OCI-M2 (cell line): ENCODE measurements at regions not wholly inside any gene's neighbourhood (a gene's known extent, or its start where the extent isn't known, plus 50 kb on each side); places are given as distances from the start of the nearest gene placed in this dataset.

Source experiments
- DNase-seq: peaks from one replicate; lab custom pipeline; 2025; ENCODE audit not compliant: unreplicated experiment; lab: John Stamatoyannopoulos, UW

DNA sequence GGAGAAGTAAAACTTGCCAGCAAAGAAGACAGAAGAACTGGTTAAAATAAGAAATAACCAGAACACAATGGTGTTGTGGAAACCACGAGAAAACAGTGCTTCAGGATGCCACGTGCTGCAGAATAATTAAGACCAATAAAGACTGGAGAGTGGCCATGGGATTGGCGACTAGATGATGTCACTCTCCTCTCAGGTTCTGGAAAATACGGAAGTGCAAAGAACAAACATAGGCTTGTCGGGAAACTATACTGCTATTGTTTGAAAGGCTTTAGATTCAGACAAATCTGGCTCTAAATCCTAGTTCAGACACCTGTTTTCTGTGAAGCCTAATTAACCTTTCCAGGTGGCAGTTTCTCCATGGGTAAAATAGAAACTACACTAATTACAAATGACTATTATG is 138.4 kb upstream of the STXBP5 start:
- DNase-seq, result no peak

DNA sequence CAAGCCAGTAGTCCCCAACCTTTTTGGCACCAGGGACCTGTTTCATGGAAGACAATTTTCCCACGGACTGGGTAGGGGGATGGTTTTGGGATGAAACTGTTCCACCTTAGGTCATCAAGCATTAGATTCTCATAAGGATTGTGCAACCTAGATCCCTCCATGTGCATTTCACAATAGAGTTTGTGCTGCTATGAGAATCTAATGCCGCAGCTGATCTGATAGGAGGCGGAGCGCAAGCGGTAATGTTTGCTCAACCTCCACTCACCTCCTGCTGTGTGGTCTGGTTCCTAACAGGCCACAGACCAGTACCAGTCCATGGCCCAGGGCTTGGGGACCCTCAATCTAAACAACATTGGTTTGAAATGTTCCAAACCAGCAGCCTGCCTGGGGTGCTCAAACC is 137.0 kb upstream of the STXBP5 start:
- DNase-seq, result no peak

DNA sequence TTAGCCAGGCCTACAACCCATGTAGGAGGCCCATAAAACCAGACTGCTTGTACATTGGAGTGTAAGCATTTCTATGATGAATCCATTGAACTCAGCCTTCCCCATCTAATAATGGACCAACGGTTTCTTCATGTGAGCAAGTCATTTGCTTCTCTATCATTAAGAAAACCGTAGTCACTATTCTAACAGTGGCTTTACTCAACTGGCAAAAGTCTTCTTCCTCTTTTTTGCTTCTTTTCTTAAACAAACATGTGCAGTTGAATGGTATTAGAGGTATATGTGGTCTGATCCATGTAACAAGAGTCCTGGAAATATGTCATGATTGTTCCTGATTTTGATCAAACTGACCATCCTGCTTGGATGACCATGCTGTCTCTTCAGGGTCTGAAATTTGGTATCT is 132.4 kb upstream of the STXBP5 start:
- no peak for DNase-seq

DNA sequence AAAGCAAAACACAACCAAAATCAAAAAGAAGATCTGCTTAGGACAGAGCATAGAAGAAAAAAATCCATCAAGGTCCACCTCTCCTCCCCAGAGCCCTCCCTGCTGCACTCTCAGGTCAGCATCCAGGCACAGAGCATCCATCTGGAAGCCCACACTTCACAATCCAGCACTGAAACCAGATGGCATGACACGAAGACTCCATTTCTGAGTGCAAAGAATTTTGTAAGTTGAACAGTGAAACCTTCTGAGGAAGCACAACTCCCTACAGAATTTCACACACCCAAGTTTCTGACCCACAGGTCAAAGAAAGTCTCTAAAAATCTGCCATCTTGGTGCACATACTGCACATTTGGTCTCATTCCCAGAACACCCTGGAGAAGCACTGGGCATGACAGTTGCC is 128.8 kb upstream of the STXBP5 start:
- no peak for DNase-seq

DNA sequence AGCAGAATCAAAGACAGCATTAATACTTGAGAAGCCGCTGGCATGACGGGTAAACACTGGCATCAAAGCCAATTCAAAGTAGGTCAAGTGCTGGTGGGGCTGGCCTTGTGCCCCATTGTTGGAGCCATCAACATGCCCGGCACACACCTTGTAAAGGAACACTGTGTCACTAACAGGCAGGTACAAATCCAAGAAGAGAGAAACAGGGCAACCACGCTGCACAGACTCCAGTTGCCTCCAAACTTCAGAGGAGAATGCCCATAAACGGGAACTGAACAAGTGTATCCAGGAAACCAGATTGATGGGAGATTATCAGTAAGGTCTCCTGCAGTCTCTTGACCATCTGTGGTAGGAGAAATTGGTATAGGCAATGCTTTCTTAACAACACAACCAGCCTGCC is 127.0 kb upstream of the STXBP5 start:
- DNase-seq, result no peak

DNA sequence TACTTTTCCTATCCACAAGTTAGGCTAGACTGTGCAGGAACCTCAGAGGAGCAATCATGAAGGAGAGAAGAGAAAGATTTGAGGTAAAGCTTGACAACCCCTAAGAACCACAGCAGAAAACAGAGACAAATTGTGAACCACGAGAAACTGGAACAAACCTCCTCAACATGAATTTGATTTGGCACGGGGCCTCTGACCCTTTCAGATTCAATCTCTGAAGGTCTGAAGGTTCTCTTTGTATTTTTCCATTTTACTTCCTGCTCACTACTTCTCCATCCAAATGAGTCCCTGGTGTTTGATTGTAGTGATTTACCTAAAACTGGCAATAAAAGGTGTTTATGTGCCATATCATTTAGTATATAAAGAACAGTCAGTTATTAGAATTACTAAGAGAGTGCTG is 126.1 kb upstream of the STXBP5 start:
- DNase-seq, result no peak

DNA sequence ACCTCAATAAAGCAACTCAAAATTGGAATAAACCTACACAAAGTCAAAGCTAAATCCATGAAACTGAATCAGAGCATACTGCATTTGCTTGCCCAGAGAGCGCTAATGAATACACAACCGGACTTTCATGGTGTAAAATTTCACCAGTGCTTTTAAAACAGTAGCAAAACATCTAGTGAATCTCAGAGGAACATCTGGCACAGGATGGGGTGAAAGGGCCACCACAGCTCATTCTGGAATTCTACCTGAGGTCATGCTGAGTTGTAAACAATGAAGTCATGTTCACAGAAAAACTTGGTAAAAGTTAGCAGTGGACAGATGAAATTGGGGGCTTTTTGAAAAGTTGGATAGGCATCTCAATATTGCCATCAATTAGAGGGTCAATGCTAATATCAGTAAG is 125.6 kb upstream of the STXBP5 start:
- no peak for DNase-seq

DNA sequence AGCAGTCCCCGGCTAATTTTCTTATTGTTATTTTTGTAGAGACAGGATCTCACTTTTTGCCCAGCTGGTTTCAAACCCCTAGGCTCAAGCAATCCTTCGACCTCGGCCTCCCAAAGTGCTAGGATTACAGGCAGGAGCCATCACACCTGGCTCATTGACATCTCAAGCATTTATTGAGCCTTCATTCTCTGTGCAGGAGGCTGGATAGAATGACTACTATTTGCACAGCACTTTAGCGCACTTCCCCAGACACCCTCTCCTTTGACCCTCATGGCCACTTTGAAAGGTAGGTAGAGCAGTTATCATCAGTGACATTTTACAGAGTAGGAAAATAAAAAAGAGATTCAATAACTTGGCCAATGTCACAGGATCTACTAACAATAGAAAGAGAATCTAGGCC is 124.0 kb upstream of the STXBP5 start:
- DNase-seq, result no peak

DNA sequence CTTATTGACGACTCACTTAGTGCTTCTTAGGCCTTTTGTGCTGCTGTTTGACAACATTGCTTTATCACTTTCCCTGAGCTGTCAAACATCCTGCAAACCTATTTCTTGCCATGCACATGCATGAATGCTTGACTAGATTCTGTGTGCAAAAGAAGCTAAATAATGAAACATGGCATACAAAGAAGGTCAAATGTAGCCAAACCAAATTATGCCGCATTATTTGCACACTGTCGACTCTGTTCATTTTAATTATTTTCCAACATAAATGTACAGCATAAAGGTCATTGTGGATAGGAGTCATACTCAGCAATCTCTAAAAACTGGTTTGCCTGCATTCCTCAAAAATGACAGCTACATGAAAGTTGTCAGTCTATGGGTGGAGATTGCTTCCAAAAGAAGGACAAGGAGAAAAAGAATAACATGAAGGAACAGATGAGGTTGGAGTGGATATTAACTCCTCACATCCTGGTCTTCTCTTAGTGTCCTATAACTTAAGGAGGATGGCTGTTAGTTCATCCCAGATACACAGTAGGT is 123.1 kb upstream of the STXBP5 start:
- DNase-seq, result no peak

DNA sequence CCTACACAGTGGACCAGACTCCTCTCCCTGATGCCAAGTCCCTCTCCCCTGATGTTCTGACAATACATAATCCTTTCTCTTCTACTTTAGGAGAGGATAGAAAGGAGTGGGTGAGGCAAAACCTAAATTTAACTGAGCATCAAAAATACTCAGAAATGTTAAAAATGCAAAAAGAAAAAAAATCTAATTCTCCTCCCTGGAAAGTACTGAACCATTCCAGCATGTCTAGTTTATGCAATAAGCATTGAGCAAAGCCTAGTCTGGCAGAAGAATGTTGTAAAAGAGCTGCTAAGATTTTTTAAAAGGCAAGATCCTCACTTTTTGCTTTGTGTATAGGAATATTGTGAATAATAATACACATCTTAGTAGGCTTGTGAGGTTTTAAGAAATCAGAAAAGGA is 116.6 kb upstream of the STXBP5 start:
- no peak for DNase-seq

DNA sequence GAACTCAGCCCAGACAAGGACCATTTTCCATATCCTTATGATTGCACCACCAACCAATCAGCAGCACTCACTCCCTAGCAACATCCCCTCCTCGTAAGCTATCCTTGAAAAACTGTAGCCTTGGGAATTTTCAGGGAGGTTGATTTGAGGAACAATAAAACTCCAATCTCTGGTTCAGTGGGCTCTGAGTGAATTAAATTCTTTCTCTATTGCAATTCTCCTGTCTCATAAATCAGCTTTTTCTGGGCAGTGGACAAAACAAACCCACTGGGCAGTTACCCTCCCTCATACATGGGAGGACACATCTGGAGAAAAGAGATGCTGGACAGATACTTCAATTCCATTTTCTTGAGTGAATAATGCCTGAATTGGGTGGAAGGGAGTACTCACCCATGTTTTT is 115.4 kb upstream of the STXBP5 start:
- DNase-seq, result no peak

DNA sequence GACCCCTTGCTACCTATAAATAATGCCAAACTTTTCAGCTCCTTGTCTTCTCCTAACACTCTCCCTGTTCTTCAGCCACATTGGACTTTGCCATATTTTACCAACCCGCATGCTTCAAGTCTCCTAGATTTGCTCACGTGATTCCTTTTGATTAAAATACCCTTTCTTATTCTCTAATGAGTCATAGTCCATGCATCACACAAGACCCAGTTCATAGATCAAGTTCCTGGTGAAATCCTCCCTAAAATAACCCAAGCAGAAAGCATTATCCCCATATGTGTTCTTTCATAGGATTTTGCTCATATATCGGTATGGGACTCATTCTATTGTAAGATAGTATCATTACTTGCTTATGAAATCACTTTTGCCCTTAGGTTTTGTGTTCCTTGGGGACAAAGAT is 108.9 kb upstream of the STXBP5 start:
- no peak for DNase-seq

DNA sequence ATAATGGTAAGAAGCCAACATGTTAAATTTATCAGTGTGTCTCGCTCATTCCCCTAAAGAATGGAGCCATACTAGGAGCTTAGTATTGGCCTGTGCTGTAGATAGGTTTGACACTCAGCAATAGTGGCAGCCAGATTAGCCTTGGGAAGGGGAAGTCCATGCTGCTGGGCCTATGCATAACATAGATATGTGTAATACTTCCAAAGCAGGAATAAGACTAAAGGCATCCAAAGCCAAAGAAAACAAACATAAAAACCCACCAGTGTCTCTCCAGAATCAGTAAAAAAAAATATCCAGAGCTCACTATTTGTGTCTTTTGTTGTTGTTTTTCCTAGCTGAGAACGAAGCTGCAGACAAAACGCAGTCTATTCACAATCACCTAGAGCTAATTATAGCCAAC is 104.2 kb upstream of the STXBP5 start:
- DNase-seq, result peak; percentile 58

DNA sequence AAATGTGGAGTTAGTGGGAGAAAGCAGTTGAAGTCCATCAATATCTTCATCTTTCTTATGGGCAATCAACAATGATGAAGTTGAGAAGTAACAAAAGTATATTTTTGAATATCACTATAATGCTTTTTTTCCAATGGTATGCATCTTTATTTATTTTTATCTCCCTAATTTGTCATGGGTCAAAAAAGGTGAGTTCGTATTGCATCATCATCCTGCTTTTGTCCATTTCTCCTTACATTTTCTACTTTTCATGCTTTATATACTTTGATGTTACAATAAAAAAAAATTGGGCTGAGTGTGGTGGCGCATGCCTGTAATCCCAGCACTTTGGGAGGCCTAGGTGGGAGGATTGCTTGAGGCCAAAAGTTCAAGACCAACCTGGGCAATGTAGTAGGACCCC is 101.2 kb upstream of the STXBP5 start:
- no peak for DNase-seq

DNA sequence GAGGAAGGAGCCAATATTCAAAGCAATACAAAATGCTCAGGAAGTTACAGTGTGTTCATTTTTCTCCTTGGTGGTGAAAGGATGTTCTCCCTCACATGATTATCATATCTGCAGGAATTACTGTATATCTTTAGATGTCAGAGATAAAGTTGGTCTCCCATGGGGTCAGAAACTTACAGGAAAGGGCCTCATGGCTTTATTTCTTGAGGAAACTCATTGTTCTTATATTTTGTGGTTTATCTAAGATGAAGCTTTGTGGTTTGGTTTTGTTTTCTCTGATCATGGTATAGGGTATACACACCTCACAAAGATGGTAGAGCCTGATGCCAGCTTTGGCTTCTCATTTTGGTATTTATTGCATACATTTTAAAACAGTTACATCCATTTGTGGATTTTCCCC is 100.5 kb upstream of the STXBP5 start:
- no peak for DNase-seq

DNA sequence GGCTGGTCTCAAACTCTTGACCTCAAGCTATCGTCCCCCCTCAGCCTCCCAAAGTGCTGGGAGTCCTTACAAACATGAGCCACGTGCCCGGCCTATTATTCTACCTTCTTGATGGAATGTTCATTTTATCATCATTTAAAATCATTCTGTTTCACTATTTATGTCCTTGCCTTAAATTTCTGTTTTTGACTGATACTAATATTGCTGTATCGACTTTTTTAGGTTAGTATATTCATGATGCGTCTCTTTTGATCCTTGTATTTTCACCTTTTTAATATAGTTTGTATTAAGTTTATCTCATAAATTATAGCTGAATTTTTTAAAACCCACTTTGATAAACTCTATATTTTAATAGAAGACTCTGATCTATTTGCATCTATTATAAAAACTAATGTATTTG is 98.4 kb upstream of the STXBP5 start:
- DNase-seq, result no peak

DNA sequence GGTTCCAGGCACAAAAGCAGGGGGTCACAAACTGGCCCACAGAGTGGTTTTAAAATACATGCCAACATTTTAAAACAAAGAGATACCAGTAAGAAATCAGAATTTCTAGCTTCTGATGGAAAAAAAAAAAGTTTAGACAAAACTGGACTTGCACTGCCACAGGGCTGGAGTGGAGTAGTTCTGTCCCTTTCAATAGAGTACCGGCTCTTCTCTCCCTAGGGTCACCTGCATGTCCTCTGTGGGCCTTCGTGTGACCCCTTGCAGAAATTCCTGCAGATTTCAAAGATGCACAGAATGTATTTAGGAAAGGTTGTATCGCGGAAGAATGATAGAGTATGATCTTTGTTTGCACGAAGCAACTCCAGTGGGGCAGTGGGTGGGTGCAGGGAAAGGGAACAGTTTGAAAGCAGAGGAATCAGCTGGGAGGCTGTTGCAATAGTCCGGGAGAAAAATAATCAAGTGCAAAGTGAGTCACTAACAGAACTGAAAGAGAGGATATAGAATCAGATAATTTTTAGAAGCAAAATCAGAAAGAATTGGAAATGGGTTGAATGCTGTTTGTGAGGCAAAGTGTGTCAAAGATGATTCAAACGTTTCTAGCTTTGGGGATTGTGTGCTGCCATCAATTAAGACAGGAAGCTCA is 97.3 kb upstream of the STXBP5 start:
- no peak for DNase-seq

DNA sequence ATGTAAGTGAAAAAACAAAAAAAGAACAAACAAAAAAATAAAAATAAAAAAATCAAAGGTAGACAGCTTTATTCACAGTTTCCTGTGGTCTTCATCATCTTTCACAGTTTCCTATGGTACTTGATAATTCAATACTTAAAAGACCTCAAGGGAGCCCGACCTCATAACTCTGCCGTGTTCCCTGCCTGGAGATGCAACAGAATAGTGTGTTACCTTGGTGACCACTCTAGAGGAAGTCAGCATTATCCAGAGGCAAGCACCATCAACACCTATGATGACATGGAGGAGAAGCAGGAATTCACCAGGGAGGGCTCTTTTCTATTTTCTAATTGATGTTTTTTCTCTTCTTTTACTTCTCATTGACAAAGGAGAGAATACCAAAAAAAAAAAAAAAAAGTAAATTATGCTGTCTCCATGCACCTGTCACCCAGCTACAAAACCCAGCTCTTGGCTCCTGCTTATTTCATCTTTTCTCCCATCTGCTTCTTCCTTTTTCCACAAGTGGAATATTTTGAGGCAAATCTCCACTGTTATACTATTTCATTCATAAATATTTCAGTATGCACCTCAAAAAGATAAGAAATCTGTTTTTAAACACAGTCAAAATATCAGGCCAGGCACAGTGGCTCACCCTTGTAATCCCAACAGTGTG is 95.8 kb upstream of the STXBP5 start:
- DNase-seq, result no peak

DNA sequence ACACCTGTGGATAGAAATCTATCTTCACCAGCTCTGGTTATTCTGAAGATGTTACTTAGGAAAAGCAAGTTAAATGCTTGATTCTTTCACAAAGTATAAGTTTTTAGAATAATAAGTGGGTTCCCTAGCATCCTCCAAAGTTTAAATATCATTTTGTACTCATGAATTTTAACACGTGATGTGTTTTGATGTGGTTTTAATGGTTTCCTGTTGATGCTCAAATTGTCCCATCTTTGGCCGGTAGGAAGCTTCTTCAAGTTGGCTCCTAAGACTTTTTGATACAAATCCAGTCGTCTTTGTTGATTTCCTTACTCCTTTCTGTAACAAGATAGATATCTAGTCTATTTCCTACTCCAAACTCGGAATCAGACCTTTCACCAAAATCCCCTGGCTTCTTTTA is 94.5 kb upstream of the STXBP5 start:
- no peak for DNase-seq

DNA sequence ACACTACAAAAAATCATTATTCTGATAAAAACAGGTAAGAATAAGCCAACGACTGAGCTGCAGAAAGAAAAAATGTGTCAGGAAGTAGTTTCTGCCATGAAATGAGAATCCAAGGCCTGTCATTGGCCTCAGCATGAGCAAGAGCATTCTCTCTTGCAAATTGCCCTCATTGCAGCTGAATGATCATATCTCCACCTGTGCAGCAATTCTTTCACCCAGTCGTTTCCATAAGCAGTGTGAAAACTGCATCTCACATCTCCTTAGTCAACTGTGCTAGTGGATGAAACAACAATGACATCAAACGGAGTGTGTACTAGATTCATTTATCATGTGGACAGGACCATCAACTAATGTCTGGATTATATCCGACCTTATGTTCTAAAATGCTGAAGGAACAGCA is 88.2 kb upstream of the STXBP5 start:
- no peak for DNase-seq

DNA sequence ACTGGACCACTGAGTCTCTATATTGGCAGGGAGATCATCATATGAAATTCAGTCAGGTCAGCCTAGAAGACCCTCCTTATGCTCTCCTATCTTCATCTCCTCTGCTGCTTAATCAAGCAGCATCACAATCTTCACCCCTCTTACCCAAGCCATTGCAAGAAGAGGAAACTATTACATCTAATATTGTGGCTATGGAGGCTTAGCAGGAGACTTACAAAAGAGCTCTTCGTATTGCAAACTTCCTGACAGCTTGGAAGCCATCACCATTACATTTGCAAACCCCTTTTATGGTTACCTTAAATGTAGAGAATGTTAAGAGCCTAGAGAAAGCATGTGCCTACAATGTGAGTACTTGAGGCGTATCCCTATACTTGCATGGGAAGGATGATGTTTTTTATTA is 87.2 kb upstream of the STXBP5 start:
- no peak for DNase-seq

DNA sequence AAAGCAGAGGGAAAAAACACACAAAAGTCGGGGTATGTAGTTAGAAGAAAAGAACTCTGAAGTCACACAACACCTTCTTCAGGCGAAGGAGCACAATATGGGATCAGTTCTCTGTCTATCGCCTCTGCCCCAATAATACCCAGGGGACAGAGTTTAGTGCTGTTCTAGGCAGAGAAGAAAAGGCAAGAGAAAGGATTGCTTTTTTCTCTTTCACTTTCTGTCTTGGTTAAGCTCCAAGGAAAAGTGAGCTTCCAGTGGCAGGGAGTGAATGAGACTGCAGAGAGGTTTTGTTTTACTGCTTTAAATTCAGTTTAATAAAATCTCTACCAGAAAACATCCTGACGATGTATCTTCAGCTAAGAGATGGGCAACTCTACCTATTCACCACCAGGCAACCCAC is 86.6 kb upstream of the STXBP5 start:
- no peak for DNase-seq

DNA sequence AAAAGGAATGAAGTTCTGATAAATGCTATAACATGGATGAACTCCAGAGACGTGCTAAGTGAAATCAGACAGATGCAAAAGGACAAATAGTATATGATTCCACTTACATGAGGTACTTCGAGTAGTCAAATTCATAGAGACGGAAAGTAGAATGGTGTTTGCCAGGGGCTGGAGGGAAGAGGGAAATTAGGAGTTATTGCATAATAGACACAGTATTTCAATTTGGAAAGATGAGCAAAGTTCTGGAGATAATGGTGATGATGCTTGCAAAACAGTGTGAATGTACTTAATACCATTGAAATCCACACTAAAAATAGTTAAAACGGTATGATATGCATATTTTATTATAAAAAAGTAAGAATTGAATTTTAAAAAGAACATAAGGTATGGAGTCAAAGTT is 84.9 kb upstream of the STXBP5 start:
- no peak for DNase-seq
